HG02938 (cell line): ENCODE measurements at regions not wholly inside any gene's neighbourhood (a gene's known extent, or its start where the extent isn't known, plus 50 kb on each side); places are given as distances from the start of the nearest gene placed in this dataset.
"Not testable (repeated sequence)": the region's sequence is repeated elsewhere in the genome, so short reads cannot be mapped to it uniquely, and the experiment has no call there.

Experiments
- ATAC-seq: cut with Tn5 transposase; IDR thresholded peaks from one replicate; pipeline ENCODE4 v1.9.1; 2021; ENCODE audit warnings: mild to moderate bottlenecking, moderate library complexity; ENCODE audit not compliant: unreplicated experiment

DNA sequence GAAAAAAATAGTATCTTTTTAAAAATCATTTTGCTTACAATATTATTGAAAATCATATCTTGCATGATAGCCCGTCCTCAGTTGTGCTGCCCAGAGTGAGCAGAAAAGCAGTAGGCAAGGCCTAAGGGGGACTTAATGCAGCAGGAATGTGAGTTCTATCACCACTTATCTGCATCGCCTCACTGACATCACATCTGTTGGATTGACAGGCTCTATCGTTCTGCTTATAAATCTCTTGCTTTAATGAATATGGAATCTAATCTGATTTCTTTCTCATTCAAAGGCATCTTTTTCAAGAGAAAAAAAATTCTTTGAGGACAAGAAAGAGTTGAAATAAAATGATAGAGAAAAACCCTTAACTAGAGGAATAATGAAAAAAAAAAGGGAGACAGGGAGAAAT lies 249.9 kb downstream of the PAPSS1 start:
- no peak for ATAC-seq

DNA sequence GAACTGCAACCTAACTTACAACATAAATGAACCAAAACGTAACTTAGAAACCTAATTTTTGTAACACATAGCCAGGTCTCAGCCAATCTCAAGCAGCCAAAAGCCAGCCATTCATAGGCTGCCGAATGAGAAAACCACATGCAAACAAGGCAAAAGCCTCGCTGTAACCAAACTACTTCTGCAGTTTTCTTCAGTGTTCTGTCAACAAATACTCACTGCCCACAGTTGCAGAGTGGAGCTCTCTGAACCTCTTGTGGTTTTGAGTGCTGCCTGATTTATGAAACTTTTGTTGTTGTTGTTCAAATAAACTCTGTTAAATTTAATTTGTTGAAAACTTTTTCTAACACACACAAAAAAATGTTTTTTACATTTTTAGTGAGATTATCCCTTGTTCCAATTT lies 251.2 kb downstream of the PAPSS1 start:
- no peak for ATAC-seq

DNA sequence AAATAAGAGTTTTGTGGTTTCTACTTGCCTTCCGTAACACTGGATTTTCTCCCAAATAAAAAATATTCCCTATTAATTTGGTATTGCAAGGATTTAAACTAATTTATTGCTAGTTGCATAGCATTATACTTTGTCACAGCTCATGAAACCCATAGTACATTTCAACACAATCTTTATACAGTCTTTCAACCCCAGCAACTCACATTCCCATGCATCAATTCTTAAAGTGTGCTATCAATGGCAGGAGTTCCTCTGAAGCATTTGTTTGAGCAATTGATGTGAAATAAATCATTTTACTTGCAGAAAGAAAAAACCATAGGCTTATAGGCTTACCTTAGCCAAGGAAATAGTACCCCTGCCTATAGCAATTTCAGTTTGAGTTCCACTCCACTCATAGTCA lies 251.9 kb downstream of the PAPSS1 start:
- no peak for ATAC-seq

DNA sequence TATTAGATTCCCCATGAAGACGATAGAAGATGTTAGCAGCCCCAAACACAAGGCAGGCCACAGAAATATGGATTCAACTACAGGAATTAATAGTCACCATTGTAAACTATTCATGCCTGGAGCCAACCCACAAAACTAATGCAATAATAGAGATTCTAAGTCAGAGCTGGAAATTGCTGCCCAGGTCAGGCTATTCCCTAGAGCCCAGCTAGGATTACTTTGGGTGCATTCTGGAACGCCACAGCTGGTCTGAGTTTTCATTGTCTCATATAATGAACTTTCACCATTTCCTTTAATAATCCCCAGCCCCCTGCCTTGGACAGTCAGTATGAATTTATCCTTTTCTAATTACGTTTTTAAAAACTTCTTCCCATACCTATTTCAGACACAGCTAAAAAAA lies 252.6 kb downstream of the PAPSS1 start:
- ATAC-seq, result no peak

DNA sequence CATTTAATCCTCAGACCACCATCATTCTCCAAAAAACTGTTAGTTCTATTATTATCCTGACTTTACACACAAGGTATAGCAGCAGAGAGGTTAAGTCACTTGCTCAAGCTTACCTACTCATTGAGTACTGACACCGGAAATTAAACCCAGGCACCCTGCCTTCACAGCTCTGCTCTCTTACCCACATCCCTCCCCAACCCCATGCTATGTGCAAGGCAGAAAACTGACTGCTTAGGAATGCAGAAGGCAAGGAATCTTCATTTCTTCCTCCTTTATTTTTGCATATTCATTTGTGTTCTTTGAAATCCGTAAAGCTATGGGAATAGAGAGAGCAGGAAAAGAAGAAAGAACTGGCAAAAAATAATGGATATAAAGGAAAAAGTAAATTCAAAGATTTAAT lies 261.8 kb downstream of the PAPSS1 start:
- ATAC-seq, result no peak

DNA sequence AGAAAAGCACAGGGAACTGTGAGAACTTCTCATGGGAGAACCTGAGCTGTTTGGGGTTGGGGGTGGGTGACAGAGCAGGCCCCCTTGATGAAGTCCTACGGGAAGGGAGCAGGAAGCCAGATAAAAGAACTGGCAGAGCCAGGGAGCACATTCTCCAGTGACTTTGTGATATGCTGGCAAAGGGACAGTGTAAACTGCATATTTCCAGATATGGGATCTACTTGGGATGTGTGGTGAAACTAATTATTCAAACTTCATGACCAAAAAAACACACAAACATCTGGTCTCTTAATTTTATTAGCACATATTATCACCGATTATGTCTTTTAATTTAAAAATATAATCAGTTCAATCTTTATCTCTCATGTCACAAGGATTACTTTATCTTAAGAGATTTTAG lies 266.0 kb downstream of the PAPSS1 start:
- ATAC-seq, result no peak

DNA sequence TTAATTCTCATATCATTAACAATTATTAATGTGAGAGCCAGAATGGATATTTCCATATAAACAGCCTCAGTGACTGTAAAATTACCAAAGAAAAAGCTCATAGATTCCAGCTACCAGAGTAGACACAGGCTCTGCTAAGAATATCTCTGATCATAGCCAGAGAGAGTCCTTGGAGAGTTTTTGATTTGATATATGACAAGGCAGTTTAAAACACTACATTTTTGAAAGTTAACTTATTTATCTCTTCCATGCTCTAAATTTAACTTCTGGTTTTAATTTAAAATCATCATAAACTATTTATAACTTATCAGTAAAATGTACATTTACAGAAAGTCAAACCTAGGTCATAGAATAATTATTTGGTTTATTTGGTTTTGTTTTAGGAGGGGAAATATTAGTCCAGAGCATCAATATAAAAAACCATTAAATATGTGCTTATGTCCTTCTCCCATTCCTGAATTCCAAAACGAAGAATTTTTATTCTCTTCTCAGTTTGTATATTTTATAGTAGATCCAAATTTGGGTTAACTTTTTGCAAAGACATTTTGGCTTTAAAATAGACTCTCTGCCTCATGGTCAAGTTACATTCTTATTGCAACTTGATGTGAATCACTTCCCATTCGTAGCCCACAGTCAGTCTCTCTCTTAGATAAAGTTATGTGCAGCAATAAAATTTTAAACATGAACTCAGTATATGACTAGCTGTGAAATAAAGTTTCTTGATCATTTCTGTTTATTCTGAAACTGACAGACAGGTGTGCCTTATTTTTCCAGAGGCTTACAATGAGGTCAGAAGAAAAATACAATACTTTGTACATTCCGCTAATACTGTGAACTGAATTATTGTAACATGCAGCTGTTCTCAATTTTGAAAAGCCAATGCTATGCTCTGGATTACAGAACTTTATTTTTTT lies 267.1 kb downstream of the PAPSS1 start:
- ATAC-seq, result no peak

DNA sequence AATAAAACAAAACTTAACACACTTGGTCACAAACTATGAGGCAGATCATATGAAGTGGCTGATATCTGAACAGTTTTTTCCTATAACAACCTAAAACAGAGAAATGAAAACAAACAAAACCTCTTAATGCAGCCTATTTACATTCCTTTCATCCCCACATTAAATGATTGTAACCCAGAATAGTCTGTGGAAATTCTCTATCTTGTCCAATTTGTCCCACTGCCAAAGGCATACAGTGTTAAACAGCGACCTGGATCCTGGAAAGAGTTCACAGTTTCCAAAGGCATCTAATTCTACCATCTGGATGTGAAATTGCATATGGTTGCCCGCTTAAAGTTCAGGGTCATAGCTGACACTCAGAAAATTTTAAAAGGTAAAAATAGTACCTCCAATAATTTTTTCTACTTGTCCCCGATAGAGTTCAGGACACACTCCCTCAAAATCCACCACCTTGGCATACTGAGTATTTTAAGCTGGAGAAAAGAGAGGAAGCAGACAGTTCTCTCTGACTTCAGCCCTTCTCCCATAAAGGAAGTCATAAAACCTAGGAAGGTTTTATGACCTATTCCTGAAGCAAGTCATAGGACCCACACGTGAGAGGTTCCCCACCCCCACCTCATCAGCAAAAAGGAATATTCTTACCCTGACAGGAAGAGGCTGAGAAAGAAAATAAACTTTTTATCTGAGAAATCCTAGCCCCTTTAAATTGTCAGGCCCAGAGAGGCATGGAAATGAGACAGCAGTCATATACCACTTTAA lies 270.2 kb downstream of the PAPSS1 start:
- ATAC-seq, result no peak

DNA sequence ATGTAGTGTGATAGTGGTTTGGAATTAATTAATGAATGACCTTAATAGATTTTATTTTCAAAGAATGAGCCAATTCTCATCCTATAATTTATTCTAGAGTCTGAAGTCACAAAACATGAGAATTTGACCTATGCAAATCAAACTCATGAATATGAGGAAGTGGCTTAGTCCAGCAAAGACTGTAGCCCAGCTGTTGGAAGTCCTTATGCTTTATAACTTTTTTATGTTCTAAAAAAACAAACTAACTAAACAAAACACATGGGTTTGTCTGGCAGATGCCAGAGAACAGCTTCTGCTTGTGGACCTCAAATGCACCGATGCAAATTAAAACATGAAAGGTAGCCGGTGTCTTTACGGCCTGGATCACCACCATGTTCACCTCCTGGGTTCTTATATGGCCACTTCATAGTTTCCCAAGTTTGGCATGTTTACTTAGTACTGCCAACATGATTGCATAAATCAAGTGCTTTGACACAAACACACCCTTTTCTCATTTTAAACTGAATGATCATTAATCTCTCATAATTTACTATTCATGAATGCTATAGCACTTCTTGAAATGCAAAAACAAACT lies 277.4 kb downstream of the PAPSS1 start:
- no peak for ATAC-seq

DNA sequence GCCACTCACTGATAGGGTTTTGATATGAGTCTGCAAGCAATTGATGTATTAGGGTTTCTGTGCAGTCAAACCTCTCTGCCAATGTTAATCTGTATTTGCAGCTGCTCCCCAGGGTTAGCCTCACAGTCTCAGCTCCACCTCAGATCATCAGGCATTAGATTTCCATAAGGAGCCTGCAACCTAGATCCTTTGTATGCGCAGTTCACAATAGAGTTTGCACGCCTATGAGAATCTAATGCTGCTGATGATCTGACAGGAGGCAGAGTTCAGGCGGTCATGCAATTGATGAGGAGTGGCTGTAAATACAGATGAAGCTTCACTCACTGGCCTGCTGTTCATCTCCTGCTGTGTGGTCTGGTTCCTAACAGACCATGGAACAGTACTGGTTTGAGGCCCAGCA lies 280.6 kb downstream of the PAPSS1 start:
- no peak for ATAC-seq

DNA sequence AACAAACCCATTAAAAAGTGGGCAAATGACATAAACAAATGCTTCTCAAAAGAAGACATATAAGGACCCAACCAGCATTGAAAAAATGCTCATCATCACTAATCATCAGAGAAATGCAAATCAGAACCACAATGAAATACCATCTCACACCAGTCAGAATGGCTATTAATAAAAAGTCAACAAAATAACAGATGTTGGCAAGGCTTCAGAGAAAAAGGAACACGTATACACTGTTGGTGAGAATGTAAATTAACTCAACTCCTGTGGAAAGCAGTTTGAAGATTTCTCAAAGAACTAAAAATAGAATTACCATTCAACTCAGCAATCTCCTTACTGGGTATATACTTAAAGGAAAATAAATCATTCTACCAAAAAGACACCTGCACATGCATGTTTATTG lies 283.6 kb downstream of the PAPSS1 start:
- not testable (repeated sequence) for ATAC-seq

DNA sequence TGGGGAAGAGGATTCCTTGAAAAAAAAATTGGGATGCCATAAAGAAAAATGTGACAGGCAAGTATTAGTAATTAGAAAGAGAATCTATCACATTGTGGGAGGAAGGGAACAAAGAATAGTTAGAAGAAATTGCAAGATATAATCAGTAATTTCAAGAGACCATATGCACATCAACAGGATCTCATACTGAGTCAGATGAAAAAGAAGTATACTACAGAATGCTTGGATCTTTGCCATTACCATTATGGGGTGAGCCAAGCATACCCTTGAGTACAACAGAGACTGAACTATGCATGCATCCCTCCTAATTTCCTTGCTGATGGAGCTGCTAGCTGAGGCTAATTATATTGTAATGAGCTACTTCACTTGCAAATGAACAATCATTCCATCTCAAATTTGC lies 287.6 kb downstream of the PAPSS1 start:
- no peak for ATAC-seq

DNA sequence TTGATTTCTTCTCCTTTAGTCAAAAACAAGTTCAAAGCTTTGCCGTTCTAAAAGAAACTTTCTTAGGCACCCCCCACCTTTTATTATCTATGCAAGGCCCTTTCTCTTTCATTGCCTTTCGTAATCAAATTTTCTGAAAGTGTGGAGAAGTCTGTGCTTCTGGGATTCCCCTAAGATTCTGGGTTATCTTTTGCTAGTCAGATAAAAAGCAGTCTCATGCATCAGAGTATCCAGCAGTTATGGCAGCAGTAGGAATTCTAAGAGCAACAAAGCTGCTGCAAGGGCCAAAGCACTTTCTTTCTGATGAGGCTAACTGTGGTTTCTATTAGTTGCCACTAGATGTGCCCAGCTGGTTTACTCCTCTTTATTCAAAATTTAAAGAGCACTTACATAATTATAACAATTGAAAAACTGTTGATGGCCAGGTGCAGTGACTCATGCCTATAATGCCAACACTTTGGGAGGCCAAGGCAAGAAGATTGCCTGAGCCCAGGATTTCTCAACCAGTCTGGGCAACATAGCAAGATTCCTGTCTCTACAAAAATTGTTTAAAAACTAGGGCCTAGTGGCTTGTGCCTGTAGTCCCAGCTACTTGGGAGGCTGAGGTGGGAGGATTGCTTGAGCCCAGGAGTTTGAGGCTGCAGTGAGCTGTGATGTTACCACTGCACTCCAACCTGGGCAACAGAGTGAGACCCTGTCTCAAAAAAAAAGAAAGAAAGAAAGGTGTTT lies 296.2 kb downstream of the PAPSS1 start:
- no peak for ATAC-seq

DNA sequence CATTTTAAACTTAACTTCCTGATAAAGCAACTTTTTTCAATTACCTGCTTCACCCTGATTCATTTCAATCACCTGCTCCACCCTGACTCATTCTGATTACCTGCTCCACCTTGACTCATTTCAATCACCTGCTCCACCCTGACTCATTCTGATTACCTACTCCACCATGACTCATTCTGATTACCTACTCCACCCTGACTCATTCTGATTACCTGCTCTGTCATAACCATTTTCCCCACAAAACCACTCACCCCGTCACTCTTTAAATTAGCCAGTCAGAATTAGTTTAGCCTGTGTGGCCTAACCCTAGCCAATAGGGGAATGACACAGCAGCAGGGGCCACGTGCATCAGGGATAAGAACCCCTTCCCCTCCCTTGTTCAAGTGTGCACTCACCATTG lies 300.5 kb downstream of the PAPSS1 start:
- ATAC-seq, result not testable (repeated sequence)

DNA sequence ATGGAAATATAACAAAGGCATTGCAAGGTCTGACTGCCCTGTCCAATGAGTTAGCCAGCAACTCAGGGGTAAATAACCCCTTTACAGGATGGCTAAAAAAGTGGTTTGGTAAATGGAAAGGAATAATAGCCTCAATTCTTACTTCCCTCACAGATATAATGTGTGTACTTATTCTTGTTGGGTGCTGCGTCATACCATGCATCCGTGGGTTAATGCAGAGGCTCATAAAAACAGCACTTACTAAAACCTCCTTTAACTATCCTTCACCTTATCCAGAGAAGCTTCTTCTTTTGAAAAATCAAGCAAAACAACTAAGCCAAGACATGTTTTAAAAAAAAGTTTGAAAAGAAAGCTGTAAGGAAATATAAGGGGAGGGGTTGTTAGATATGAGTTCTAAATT lies 301.0 kb downstream of the PAPSS1 start:
- no peak for ATAC-seq

DNA sequence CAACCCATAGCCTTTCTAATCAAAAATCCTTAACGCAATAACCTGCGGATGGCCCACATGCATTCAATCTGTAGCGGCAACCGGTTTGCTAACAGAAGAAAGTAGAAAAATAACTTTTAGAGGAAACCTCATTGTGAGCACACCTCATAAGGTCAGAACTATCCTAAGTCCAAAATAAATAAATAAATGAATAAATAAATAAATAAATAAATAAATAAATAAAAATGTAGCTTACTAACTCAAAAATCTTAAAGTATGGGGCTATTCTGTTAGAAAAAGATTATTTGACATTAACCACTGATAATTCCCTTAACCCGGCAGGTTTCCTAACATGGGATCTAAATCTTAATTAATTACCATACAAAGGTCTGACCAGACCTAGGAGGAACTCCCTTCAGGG lies 304.5 kb downstream of the PAPSS1 start:
- not testable (repeated sequence) for ATAC-seq

DNA sequence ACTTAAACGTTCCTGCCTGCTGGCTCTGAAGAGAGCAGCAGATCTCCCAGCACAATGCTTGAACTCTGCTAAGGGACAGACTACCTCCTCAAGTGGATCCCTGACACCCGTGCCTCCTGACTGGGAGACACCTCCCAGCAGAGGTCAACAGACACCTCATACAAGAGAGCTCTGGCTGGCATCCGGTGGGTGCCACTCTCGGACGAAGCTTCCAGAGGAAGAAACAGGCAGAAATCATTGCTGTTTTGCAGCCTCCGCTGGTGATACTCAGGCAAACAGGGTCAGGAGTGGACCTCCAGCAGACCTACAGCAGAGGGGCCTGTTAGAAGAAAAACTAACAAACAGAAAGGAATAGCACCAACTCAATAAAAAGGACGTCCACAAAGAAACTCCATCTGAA lies 310.2 kb downstream of the PAPSS1 start:
- ATAC-seq, result not testable (repeated sequence)

DNA sequence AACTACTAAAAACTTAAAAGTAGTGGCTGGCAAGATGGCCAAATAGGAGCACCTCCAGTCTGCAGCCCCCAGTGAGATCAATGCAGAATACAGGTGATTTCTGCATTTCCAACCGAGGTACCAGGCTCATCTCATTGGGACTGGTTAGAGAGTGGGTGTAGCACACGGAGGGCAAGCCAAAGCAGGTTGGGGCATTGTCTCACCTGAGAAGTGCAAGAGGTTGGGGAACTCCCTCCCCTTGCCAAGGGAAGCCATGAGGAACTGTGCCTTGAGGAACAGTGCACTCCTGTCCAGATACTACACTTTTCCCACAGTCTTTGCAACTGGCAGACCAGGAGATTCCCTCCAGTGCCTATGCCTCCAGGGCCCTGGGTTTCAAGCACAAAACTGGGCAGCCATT lies 311.1 kb downstream of the PAPSS1 start:
- no peak for ATAC-seq

DNA sequence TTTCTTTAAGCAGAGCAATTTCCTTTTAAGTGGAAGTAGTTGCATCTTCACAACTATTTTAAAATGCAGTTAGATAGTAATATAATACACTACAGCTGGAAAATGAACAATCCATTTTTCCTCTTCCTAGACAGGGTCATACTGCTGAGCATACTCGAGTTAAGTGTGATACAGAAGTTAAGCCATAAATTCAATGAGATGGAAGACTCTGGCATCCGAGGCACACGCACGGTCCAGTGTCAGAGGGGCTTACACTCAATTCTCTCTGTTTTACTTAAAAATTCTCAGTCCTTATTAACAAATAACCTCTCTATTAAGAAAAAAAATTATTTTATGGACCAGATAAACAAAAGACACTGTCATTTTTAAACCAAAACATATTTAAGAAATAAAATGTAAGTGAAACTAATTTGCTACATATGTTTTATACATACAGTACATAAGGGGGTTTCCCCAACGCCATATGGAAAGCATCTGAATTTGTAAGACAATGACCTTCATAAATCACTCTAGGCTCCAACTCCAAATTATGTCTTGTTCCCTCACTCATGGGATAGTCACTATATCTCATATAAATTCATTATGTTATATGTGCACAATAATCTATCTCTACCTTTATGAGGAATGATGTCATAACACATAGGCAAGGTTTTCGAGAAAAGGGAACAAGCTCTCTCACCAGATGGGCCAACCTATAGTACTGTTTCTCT lies 315.3 kb downstream of the PAPSS1 start:
- ATAC-seq, result no peak

DNA sequence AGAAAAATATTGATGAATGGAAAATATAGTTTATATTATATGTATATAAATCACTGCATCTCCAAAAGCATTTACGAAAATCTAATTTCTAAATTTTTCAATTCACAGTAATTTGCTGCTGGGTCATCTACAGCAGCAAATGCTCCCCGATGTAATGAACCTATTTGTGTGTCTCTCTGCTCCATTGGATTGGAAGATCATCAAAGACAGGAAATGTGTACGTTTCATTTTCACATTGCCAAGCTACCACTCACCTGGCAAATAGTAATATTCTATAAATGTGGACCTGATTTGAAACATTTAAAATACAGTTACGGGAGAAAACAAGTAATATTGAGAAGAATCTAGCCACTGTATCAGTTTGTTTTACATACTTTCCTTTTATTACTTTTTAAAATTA lies 317.7 kb downstream of the PAPSS1 start:
- no peak for ATAC-seq

DNA sequence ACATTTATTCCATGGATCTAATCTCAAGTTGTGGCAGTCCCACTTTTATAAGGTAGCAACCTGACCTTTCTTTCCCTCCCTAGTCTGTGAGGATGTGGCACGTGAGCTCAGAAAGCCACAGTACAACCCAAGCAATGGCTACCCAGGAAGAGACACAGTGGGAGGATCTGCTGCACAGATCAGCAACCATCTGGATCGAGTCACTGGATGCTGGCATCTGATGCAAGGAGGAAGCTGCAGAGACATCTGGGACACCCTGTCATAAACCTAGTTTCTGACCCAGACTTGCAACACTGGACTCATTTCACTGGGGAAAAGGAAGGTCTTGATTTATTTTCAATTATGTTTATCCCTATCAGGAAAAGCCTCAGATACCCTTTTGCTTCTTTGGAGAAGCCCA lies 327.1 kb downstream of the PAPSS1 start:
- no peak for ATAC-seq
